Lung (tissue), 11 donors: ENCODE measurements at regions not wholly inside any gene's neighbourhood (a gene's known extent, or its start where the extent isn't known, plus 50 kb on each side); places are given as distances from the start of the nearest gene placed in this dataset.

ENCODE experiments used
- ATAC-seq: fragments of 200-7000 bp; cut with Tn5 transposase; one replicate; pipeline ENCODE4 v1.9.1; 2020; ENCODE audit warnings: moderate number of reproducible peaks; ENCODE audit not compliant: insufficient read depth, low FRiP score
- DNase-seq, 3 donors: peaks; one replicate each; pipeline ENCODE4 v3.0.0-alpha.2; 2013 to 2017
- H3K27ac ChIP-seq, 2 donors: one replicate each; pipeline ENCODE4 v1.5.1; 2013; ENCODE audit warnings: mild to moderate bottlenecking in 2 of 2, moderate library complexity in 2 of 2, control low read depth in 1 of 2, inconsistent platforms in 1 of 2, low read depth in 1 of 2, low read length in 1 of 2
- H3K27me3 ChIP-seq, 3 donors: one replicate each; pipeline ENCODE4 v1.5.1; 2013; ENCODE audit warnings: low read length in 2 of 3; ENCODE audit not compliant: control insufficient read depth in 3 of 3, insufficient read depth in 3 of 3
- H3K36me3 ChIP-seq, 4 donors: one replicate each; pipeline ENCODE4 v1.5.1; 2013; ENCODE audit warnings: low read length in 4 of 4, mild to moderate bottlenecking in 1 of 4, moderate library complexity in 1 of 4; ENCODE audit not compliant: control insufficient read depth in 4 of 4, insufficient read depth in 4 of 4
- H3K4me1 ChIP-seq, 5 donors: one replicate each; pipeline ENCODE4 v1.5.1; 2013; ENCODE audit warnings: low read length in 5 of 5, mild to moderate bottlenecking in 2 of 5, moderate library complexity in 1 of 5; ENCODE audit not compliant: control insufficient read depth in 5 of 5, insufficient read depth in 5 of 5
- H3K4me3 ChIP-seq: one replicate; pipeline ENCODE4 v1.5.1; 2013; ENCODE audit warnings: mild to moderate bottlenecking, control low read depth, moderate library complexity
- H3K9ac ChIP-seq, 2 donors: one replicate each; pipeline ENCODE4 v1.5.1; 2013; ENCODE audit warnings: low read length in 2 of 2, control low read depth in 1 of 2; ENCODE audit not compliant: insufficient read depth in 1 of 2
- H3K9me3 ChIP-seq, 4 donors: one replicate each; pipeline ENCODE4 v1.5.1; 2013; ENCODE audit warnings: low read length in 3 of 4, mild to moderate bottlenecking in 1 of 4, moderate library complexity in 1 of 4; ENCODE audit not compliant: control insufficient read depth in 4 of 4, insufficient read depth in 3 of 4
- CTCF ChIP-seq: IDR thresholded peaks from 2 replicates; pipeline ENCODE4 v1.5.1; 2012; ENCODE audit warnings: mild to moderate bottlenecking; ENCODE audit errors: control extremely low read depth, extremely low read depth
- WGBS, 2 donors: extraction: QIAGEN DNeasy Blood & Tissue Kit; methylation state at CpG; one replicate each; pipeline ENCODE4 v1.1.7; 2013; 5-methylcytosine and 5-hydroxymethylcytosine counted together
- donor health status: control.
- donor health status: control.
- donor health status: Bipolar disorder and iron deficiency.
- donor health status: healthy.
- donor health status: DM: yes; HTN: yes; CAD: no.

GRCh38 chr16:20221208-20221607 lies 106.1 kb downstream of the GP2 start:
- Histone ChIP-seq H3K9me3 (peaks cover 0 to 2% (median 0%) of the 10 kb centered on the region in 4 donors), H3K4me3 (no peak overlapping the region), H3K27me3 (peaks cover 0 to 3% (median 0%) of the 10 kb centered on the region in 3 donors), H3K27ac (no peak overlapping the region), H3K4me1 (no peaks in the 10 kb centered on the region), H3K36me3 (no peaks in the 10 kb centered on the region), H3K9ac (no peak overlapping the region)
- TF ChIP-seq CTCF: no peak
- no peak for DNase-seq
- ATAC-seq: no peak
- 64 to 81% methylated on average over 6 of the region's 6 CpGs for WGBS, 2 donors

- no peak overlapping the region for H3K4me3 ChIP-seq
- TF ChIP-seq CTCF: no peak
- H3K4me1 ChIP-seq: no peaks in the 10 kb centered on the region
- H3K9ac ChIP-seq: no peak overlapping the region
- 77 to 91% methylated on average over 1 of the region's 1 CpG for WGBS, 2 donors
- DNase-seq (no peak), ATAC-seq (no peak)
- H3K36me3 ChIP-seq: no peaks in the 10 kb centered on the region
- no peak overlapping the region for H3K27ac ChIP-seq
- peaks cover 0 to 2% (median 0%) of the 10 kb centered on the region in 4 donors for H3K9me3 ChIP-seq
- peaks cover 0 to 3% (median 0%) of the 10 kb centered on the region in 3 donors for H3K27me3 ChIP-seq
These were observed 109.2 kb downstream of the GP2 start for GRCh38 chr16:20218093-20218492.

- H3K27ac ChIP-seq: no peak overlapping the region
- peaks cover 0 to 4% (median 0%) of the 10 kb centered on the region in 4 donors for H3K9me3 ChIP-seq
- no peak overlapping the region for H3K9ac ChIP-seq
- no peak overlapping the region for H3K4me3 ChIP-seq
- DNase-seq (no peak), ATAC-seq (no peak)
- peaks cover 0 to 3% (median 0%) of the 10 kb centered on the region in 3 donors for H3K27me3 ChIP-seq
- 59 to 75% methylated on average over 15 of the region's 15 CpGs for WGBS, 2 donors
- TF ChIP-seq CTCF: no peak
- H3K4me1 ChIP-seq: no peaks in the 10 kb centered on the region
- H3K36me3 ChIP-seq: no peaks in the 10 kb centered on the region
These were observed 110.6 kb downstream of the GP2 start for GRCh38 chr16:20216591-20217217.

- 12 to 21% methylated on average over 2 of the region's 2 CpGs for WGBS, 2 donors
- no peak for DNase-seq
- Histone ChIP-seq H3K4me1 (no peaks in the 10 kb centered on the region), H3K9me3 (peaks cover 0 to 8% (median 0%) of the 10 kb centered on the region in 4 donors), H3K36me3 (no peaks in the 10 kb centered on the region), H3K4me3 (no peak overlapping the region), H3K27ac (no peak overlapping the region), H3K27me3 (peaks cover 0 to 2% (median 0%) of the 10 kb centered on the region in 3 donors), H3K9ac (no peak overlapping the region)
- no peak for TF ChIP-seq CTCF
- ATAC-seq: no peak
These were observed 112.9 kb downstream of the GP2 start for GRCh38 chr16:20214401-20214800.
